Liver (tissue), 3 donors: ENCODE measurements at regions not wholly inside any gene's neighbourhood (a gene's known extent, or its start where the extent isn't known, plus 50 kb on each side); places are given as distances from the start of the nearest gene placed in this dataset.

ENCODE experiments used
- RAD21 ChIP-seq, 2 donors: IDR thresholded peaks; 2 replicates each; pipeline ENCODE4 v1.6.1; 2016; ENCODE audit warnings: antibody characterized with exemption in 2 of 2, mild to moderate bottlenecking in 2 of 2
- SP1 ChIP-seq: IDR thresholded peaks from 2 replicates; pipeline ENCODE4 v1.6.1; 2018; ENCODE audit warnings: antibody characterized with exemption, mild to moderate bottlenecking
- YY1 ChIP-seq: IDR thresholded peaks from 2 replicates; pipeline ENCODE4 v1.6.1; 2016; ENCODE audit warnings: antibody characterized with exemption, mild to moderate bottlenecking
- TF ChIP-seq, protein P1 (sequence below): IDR thresholded peaks from 2 replicates; pipeline ENCODE4 v1.6.1; 2016; ENCODE audit warnings: antibody characterized with exemption
- TF ChIP-seq, protein P2 (sequence below): fragments of 150-350 bp; IDR thresholded peaks from 2 replicates; pipeline ENCODE4 v1.5.1; 2017; ENCODE audit warnings: improper control_type of control experiment, low read depth, low read length; ENCODE audit not compliant: missing input control
- donor health status: healthy.
- donor health status: healthy.

DNA sequence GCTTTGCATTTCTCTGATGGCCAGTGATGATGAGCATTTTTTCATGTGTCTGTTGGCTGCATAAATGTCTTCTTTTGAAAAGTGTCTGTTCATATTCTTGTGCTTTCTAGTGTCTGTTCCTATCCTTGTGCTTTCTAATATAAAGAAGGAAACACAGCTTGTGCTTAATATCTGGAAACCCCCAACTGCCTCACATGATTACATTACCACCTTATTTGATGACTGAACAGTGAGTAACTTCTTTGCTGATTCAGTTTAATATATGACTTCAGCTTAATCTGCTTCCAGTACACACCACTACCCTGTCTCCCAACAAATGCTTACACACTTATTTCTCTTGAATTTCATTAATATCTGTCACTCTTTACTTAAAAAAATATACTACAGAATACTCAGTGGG, 835.1 kb downstream of the EDEM1 start:
- TF ChIP-seq SP1 (no peak), RAD21 (IDR thresholded peaks at IDR 0.05) (no peak), YY1 (no peak)
- TF ChIP-seq, protein P1, sequence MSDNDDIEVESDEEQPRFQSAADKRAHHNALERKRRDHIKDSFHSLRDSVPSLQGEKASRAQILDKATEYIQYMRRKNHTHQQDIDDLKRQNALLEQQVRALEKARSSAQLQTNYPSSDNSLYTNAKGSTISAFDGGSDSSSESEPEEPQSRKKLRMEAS, result no peak
- TF ChIP-seq, protein P2, sequence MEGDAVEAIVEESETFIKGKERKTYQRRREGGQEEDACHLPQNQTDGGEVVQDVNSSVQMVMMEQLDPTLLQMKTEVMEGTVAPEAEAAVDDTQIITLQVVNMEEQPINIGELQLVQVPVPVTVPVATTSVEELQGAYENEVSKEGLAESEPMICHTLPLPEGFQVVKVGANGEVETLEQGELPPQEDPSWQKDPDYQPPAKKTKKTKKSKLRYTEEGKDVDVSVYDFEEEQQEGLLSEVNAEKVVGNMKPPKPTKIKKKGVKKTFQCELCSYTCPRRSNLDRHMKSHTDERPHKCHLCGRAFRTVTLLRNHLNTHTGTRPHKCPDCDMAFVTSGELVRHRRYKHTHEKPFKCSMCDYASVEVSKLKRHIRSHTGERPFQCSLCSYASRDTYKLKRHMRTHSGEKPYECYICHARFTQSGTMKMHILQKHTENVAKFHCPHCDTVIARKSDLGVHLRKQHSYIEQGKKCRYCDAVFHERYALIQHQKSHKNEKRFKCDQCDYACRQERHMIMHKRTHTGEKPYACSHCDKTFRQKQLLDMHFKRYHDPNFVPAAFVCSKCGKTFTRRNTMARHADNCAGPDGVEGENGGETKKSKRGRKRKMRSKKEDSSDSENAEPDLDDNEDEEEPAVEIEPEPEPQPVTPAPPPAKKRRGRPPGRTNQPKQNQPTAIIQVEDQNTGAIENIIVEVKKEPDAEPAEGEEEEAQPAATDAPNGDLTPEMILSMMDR, result no peak
